ENCODE measurements at regions not wholly inside any gene's neighbourhood (a gene's known extent, or its start where the extent isn't known, plus 50 kb on each side); places are given as distances from the start of the nearest gene placed in this dataset.

GRCh38 chr3:144148356-144148755 is 176.7 kb downstream of the DIPK2A start:
- Mint-ChIP-seq H3K9me3 (peaks cover 39% of the 10 kb centered on the region), H3K27me3 (ENCODE audit: insufficient read depth) (no peaks in the 10 kb centered on the region), H3K4me3 (no peak overlapping the region), H3K27ac (no peak overlapping the region), H3K36me3 (ENCODE audit: low read depth) (no peaks in the 10 kb centered on the region), H3K4me1 (ENCODE audit: low read depth) (no peaks in the 10 kb centered on the region)
- TF ChIP-seq CTCF (IDR thresholded peaks at IDR 0.05): no peak
- no peak for DNase-seq

DNA sequence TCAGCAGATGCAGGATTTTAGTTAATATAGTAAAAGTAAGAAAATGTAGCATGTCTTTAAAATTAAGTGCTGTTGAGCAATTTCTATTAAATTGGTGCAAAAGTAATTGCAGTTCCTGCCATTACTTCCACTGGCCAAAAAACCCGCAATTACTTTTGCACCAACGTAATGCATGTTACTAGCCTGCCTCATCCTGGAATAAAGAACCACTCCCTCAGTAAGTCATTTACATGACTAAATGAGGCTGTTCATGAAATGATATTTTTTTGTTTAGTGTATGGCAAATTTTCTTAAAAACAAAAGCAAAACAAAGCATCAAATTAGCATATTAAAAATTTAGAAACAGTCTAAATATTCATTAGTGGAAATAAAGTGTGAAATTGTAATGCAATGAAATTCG is 180.4 kb downstream of the DIPK2A start:
- no peaks in the 10 kb centered on the region for H3K36me3 Mint-ChIP-seq (ENCODE audit: low read depth)
- DNase-seq: no peak
- H3K4me1 Mint-ChIP-seq (ENCODE audit: low read depth): no peaks in the 10 kb centered on the region
- no peak for TF ChIP-seq CTCF (IDR thresholded peaks at IDR 0.05)
- no peaks in the 10 kb centered on the region for H3K27me3 Mint-ChIP-seq (ENCODE audit: insufficient read depth)
- H3K27ac Mint-ChIP-seq: no peak overlapping the region
- no peak overlapping the region for H3K4me3 Mint-ChIP-seq
- H3K9me3 Mint-ChIP-seq: peaks cover 39% of the 10 kb centered on the region

DNA sequence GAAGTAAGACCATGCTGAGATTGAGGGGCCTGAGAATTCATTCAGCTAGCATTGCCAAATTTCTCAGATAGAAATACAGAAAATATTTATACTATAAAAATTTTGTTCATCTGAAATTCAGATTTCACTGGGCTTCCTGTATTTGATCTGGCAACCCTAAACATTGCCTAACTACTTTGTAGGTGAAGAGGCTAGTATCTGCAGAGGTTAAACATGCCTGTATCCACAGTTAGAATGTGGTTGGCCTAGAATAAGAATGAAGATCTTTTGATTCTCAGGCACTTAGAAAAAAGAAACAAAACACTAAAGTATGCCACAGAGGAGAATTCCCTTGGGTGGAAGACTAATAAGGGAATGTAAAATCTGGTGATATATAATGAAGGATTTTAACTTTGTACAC is 189.0 kb downstream of the DIPK2A start:
- Mint-ChIP-seq H3K27me3 (ENCODE audit: insufficient read depth) (no peaks in the 10 kb centered on the region), H3K4me3 (no peak overlapping the region), H3K9me3 (peaks cover 48% of the 10 kb centered on the region), H3K36me3 (ENCODE audit: low read depth) (no peaks in the 10 kb centered on the region), H3K27ac (no peak overlapping the region), H3K4me1 (ENCODE audit: low read depth) (no peaks in the 10 kb centered on the region)
- no peak for TF ChIP-seq CTCF (IDR thresholded peaks at IDR 0.05)
- DNase-seq: no peak

DNA sequence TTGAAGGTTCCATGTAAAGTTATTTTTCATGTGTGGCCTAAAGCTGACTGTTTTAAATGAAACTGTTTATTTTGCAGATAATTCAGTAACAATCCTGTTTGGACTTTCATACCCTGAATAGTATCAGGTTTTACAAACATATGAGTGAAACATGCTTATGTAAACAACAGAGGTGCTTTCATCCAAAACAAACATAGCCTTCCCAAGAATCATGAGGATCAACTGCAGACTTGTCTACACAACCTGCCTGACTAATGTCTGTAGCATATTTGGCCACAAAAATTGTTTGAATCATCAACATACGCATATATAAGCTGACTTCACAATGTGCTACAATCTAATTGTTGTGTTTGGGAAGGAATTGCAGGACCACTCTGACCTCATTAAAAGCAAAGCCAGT is 190.4 kb downstream of the DIPK2A start:
- no peak for DNase-seq
- no peak overlapping the region for H3K27ac Mint-ChIP-seq
- no peak for TF ChIP-seq CTCF (IDR thresholded peaks at IDR 0.05)
- H3K36me3 Mint-ChIP-seq (ENCODE audit: low read depth): no peaks in the 10 kb centered on the region
- peaks cover 47% of the 10 kb centered on the region for H3K9me3 Mint-ChIP-seq
- H3K4me3 Mint-ChIP-seq: no peak overlapping the region
- no peaks in the 10 kb centered on the region for H3K4me1 Mint-ChIP-seq (ENCODE audit: low read depth)
- H3K27me3 Mint-ChIP-seq (ENCODE audit: insufficient read depth): no peaks in the 10 kb centered on the region

DNA sequence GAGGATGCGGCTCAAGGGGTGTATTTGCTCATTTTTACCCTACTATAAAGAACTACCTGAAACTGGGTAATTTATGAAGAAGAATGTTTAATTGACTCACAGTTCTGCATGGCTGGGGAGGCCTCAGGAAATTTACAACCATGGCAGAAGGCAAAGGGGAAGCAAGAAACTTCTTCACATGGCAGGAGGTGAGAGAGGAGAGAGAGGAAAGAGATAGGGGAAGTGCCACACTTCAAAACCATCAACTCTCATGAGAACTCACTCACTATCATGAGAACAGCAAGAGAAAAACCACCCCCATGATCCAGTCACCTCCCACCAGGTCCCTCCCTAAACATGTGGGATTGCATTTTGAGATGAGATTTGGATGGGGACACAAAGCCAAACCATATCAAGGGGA is 192.7 kb downstream of the DIPK2A start:
- Mint-ChIP-seq H3K9me3 (peaks cover 50% of the 10 kb centered on the region), H3K27me3 (ENCODE audit: insufficient read depth) (no peaks in the 10 kb centered on the region), H3K4me3 (no peak overlapping the region), H3K27ac (no peak overlapping the region), H3K4me1 (ENCODE audit: low read depth) (no peaks in the 10 kb centered on the region), H3K36me3 (ENCODE audit: low read depth) (no peaks in the 10 kb centered on the region)
- no peak for DNase-seq
- TF ChIP-seq CTCF (IDR thresholded peaks at IDR 0.05): no peak

- peaks cover 42% of the 10 kb centered on the region for H3K9me3 Mint-ChIP-seq
- H3K4me3 Mint-ChIP-seq: no peak overlapping the region
- TF ChIP-seq CTCF (IDR thresholded peaks at IDR 0.05): no peak
- H3K4me1 Mint-ChIP-seq (ENCODE audit: low read depth): no peaks in the 10 kb centered on the region
- DNase-seq: no peak
- H3K27me3 Mint-ChIP-seq (ENCODE audit: insufficient read depth): no peaks in the 10 kb centered on the region
- H3K36me3 Mint-ChIP-seq (ENCODE audit: low read depth): no peaks in the 10 kb centered on the region
- H3K27ac Mint-ChIP-seq: no peak overlapping the region
Measured at GRCh38 chr3:144165482-144165881, 193.9 kb downstream of the DIPK2A start.
